ENCODE measurements at regions not wholly inside any gene's neighbourhood (a gene's known extent, or its start where the extent isn't known, plus 50 kb on each side); places are given as distances from the start of the nearest gene placed in this dataset.

DNA sequence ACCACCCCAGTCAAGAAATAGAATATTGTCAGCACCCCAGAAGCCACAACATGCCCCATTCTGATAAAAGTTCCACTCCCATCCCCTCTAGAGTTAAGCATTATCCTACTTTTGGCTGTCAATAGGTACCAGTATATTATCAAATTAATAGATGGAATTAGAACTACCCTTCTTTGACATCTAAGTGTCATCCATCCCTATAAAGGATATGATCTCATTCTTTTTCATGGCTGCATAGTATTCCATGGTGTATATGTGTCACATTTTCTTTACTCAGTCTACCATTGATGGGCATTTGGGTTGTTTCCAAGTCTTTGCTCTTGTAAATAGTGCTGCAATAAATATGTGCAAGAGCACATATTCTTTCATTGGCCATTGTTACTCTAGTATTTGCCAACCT lies 246.2 kb downstream of the SEC23A start:
- no peaks in the 10 kb centered on the region for H3K36me3 ChIP-seq (ENCODE audit: control insufficient read depth in 2 of 2, extremely low read depth in 1 of 2, insufficient read depth in 1 of 2, low read length in 1 of 2)
- ChIA-PET POLR2A (no interaction called here), CTCF (no interaction called here)
- H3K4me1 ChIP-seq (ENCODE audit: control insufficient read depth in 1 of 2, extremely low read depth in 1 of 2, insufficient read depth in 2 of 2, low read length in 2 of 2) = no peaks in the 10 kb centered on the region
- peaks cover 0 to 5% of the 10 kb centered on the region in 2 donors for H3K27me3 Mint-ChIP-seq
- no peaks in the 10 kb centered on the region for H3K9me3 ChIP-seq
- no peaks in the 10 kb centered on the region for H3K27me3 ChIP-seq (replicated peaks in 1 of 2; ENCODE audit: control insufficient read depth in 2 of 2, extremely low read depth in 1 of 2, insufficient read depth in 2 of 2, low read length in 1 of 2)
- DNase-seq (no peak), ATAC-seq (replicated peaks in 1 of 4) (no peak)
- no peaks in the 10 kb centered on the region for H3K36me3 Mint-ChIP-seq
- no peak overlapping the region for H3K4me3 ChIP-seq (ENCODE audit: control insufficient read depth in 1 of 2, extremely low read depth in 1 of 2, low read length in 1 of 2)
- H3K27ac Mint-ChIP-seq = no peak overlapping the region
- peaks cover 0 to 3% (median 0%) of the 10 kb centered on the region in 3 donors for H3K9me3 Mint-ChIP-seq
- H3K27ac ChIP-seq (ENCODE audit: low read length) = no peak overlapping the region
- H3K4me3 Mint-ChIP-seq = no peak overlapping the region
- no peaks in the 10 kb centered on the region for H3K4me1 Mint-ChIP-seq

DNA sequence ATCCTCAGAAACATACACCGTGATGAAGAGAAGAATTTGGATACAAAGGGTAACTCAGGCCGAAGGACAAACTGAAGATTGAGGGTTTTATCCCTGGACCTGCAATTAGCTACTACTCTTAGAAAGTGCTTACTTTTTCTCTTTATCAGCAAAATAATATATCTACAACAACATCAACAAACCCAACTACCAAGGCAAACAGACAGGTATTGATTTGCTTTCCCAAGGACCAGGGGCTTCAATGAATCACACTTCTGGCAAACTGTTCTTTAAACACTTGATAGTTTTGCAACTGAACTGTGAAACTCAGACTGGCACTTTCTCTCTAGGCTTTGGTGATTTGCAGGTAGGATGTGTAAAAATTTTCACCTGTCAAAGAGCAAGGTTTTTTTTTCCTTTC lies 247.5 kb downstream of the SEC23A start:
- peaks cover 0 to 3% (median 0%) of the 10 kb centered on the region in 3 donors for H3K9me3 Mint-ChIP-seq
- CTCF ChIA-PET = no interaction called here
- H3K27ac Mint-ChIP-seq = no peak overlapping the region

DNA sequence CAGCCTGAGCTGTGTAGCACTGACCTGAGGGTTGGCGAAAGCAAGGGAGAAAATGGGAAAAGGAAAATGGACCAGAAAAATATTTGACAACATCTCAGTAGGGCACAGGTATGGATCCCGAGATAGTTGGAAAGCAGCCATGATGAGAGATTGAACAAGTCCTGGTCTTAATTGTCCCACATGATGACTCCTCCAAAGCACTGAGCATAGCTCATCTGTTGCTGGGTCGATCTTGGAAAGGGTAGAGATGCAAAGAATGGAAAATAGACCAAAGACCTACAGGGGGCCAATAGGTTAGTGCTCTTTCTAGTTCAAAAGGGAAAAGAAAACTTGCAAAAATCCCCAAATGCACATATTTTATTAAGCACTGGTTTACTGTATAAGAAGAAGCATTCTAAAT lies 251.9 kb downstream of the SEC23A start:
- no peaks in the 10 kb centered on the region for H3K9me3 ChIP-seq
- no peak overlapping the region for H3K4me3 Mint-ChIP-seq
- no peaks in the 10 kb centered on the region for H3K4me1 Mint-ChIP-seq
- CTCF ChIA-PET = no interaction called here
- H3K4me3 ChIP-seq (ENCODE audit: control insufficient read depth in 1 of 2, extremely low read depth in 1 of 2, low read length in 1 of 2) = no peak overlapping the region
- DNase-seq = no peak
- no peak for ATAC-seq (replicated peaks in 1 of 4)
- WGBS (ENCODE audit: insufficient coverage) = 90% methylated on average over 2 of the region's 3 CpGs
- H3K27ac Mint-ChIP-seq = no peak overlapping the region
- H3K9me3 Mint-ChIP-seq = no peaks in the 10 kb centered on the region
- no peak overlapping the region for H3K27ac ChIP-seq (ENCODE audit: low read length)
- POLR2A ChIA-PET = no interaction called here
- no peaks in the 10 kb centered on the region for H3K36me3 ChIP-seq (ENCODE audit: control insufficient read depth in 2 of 2, extremely low read depth in 1 of 2, insufficient read depth in 1 of 2, low read length in 1 of 2)
- no peaks in the 10 kb centered on the region for H3K27me3 ChIP-seq (replicated peaks in 1 of 2; ENCODE audit: control insufficient read depth in 2 of 2, extremely low read depth in 1 of 2, insufficient read depth in 2 of 2, low read length in 1 of 2)
- H3K36me3 Mint-ChIP-seq = no peaks in the 10 kb centered on the region
- H3K4me1 ChIP-seq (ENCODE audit: control insufficient read depth in 1 of 2, extremely low read depth in 1 of 2, insufficient read depth in 2 of 2, low read length in 2 of 2) = no peaks in the 10 kb centered on the region
- no peaks in the 10 kb centered on the region for H3K27me3 Mint-ChIP-seq

More for the DNA sequence above, 247.5 kb downstream of the SEC23A start:
- no peaks in the 10 kb centered on the region for H3K27me3 ChIP-seq (replicated peaks in 1 of 2; ENCODE audit: control insufficient read depth in 2 of 2, extremely low read depth in 1 of 2, insufficient read depth in 2 of 2, low read length in 1 of 2)
- H3K27me3 Mint-ChIP-seq = peaks cover 0 to 3% of the 10 kb centered on the region in 2 donors
- POLR2A ChIA-PET = no interaction called here
- no peaks in the 10 kb centered on the region for H3K36me3 ChIP-seq (ENCODE audit: control insufficient read depth in 2 of 2, extremely low read depth in 1 of 2, insufficient read depth in 1 of 2, low read length in 1 of 2)
- no peak overlapping the region for H3K4me3 Mint-ChIP-seq
- DNase-seq (no peak), ATAC-seq (replicated peaks in 1 of 4) (no peak)
- no peaks in the 10 kb centered on the region for H3K9me3 ChIP-seq
- no peaks in the 10 kb centered on the region for H3K4me1 ChIP-seq (ENCODE audit: control insufficient read depth in 1 of 2, extremely low read depth in 1 of 2, insufficient read depth in 2 of 2, low read length in 2 of 2)
- no peak overlapping the region for H3K4me3 ChIP-seq (ENCODE audit: control insufficient read depth in 1 of 2, extremely low read depth in 1 of 2, low read length in 1 of 2)
- H3K36me3 Mint-ChIP-seq = no peaks in the 10 kb centered on the region
- WGBS (ENCODE audit: insufficient coverage) = no CpG with 5 or more reads among the region's 2 CpGs
- H3K4me1 Mint-ChIP-seq = no peaks in the 10 kb centered on the region
- no peak overlapping the region for H3K27ac ChIP-seq (ENCODE audit: low read length)

DNA sequence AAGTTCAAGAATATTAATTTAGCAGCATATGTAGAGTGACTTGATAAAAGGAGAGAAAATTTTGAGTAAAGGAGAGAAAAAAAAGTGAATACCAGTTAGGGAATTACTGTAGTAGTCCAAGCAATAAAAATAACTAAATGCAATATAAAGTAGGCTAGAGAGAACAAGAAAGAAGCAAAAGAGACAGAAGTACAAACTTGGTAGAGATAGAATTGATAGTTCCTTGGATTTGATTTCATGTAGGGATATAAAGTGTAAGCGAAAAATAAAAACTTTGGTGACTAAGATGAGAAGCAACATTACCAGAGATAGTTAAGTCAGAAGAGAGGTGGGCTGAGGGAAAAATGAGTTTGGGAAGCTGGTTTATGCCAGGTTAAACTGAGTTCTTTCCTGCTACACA lies 252.4 kb downstream of the SEC23A start:
- no peak overlapping the region for H3K27ac ChIP-seq (ENCODE audit: low read length)
- ATAC-seq (replicated peaks in 1 of 4) = no peak
- Mint-ChIP-seq H3K4me1 (no peaks in the 10 kb centered on the region), H3K4me3 (no peak overlapping the region), H3K27ac (no peak overlapping the region), H3K9me3 (no peaks in the 10 kb centered on the region), H3K27me3 (no peaks in the 10 kb centered on the region), H3K36me3 (no peaks in the 10 kb centered on the region)
- no peak for DNase-seq
- WGBS (ENCODE audit: insufficient coverage) = no CpG with 5 or more reads among the region's 1 CpG
- H3K36me3 ChIP-seq (ENCODE audit: control insufficient read depth in 2 of 2, extremely low read depth in 1 of 2, insufficient read depth in 1 of 2, low read length in 1 of 2) = no peaks in the 10 kb centered on the region
- H3K4me3 ChIP-seq (ENCODE audit: control insufficient read depth in 1 of 2, extremely low read depth in 1 of 2, low read length in 1 of 2) = no peak overlapping the region
- ChIA-PET POLR2A (no interaction called here), CTCF (no interaction called here)
- H3K27me3 ChIP-seq (replicated peaks in 1 of 2; ENCODE audit: control insufficient read depth in 2 of 2, extremely low read depth in 1 of 2, insufficient read depth in 2 of 2, low read length in 1 of 2) = no peaks in the 10 kb centered on the region
- no peaks in the 10 kb centered on the region for H3K9me3 ChIP-seq
- no peaks in the 10 kb centered on the region for H3K4me1 ChIP-seq (ENCODE audit: control insufficient read depth in 1 of 2, extremely low read depth in 1 of 2, insufficient read depth in 2 of 2, low read length in 2 of 2)

DNA sequence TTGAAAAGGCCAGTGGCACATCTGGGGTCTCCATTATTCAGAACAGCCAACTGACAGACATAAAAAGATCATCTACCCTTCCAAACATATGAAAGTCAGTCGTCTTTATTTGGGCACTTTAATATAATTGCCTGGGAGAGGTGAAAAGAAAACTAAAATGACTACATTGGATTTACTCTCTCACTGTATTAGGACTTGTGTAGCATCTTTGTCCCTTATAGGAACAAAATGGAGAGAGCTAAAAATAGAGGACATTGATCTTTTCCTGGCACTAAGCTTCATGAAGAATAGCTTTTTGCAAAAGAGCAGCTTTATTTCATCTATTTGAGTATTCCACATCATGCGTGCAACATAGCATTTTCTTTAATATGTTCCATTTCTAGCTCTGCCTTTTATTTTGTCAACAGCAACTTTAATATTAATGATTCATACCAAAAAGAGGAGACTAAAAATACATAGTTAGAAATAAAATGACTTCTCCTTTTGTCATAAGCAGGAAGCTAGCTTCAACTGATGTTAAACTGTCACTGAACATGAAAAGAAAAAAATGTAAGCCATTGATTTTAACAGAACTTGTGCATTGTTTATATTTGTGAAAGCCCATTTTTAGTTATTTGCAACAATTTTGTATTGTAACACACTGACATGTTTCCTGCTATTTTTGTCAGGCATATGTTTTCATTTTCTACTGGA lies 254.6 kb downstream of the SEC23A start:
- no peak overlapping the region for H3K4me3 Mint-ChIP-seq
- ChIA-PET POLR2A (interaction anchor here in 1 of 2 donors (0.6 kb wide), 1 partner anchor 35 kb away, joined by 4 read pairs; no protein-coding TSS in a partner anchor), CTCF (interaction anchor here in 1 of 2 donors (0.6 kb wide), 1 partner anchor 945 kb away, joined by 4 read pairs; no protein-coding TSS in a partner anchor)
- H3K27ac ChIP-seq (ENCODE audit: low read length) = no peak overlapping the region
- no peaks in the 10 kb centered on the region for H3K36me3 Mint-ChIP-seq
- no peak overlapping the region for H3K27ac Mint-ChIP-seq
- DNase-seq (no peak), ATAC-seq (replicated peaks in 1 of 4) (no peak)
- no peaks in the 10 kb centered on the region for H3K4me1 ChIP-seq (ENCODE audit: control insufficient read depth in 1 of 2, extremely low read depth in 1 of 2, insufficient read depth in 2 of 2, low read length in 2 of 2)
- H3K9me3 Mint-ChIP-seq = no peaks in the 10 kb centered on the region
- no peak overlapping the region for H3K4me3 ChIP-seq (ENCODE audit: control insufficient read depth in 1 of 2, extremely low read depth in 1 of 2, low read length in 1 of 2)
- no peaks in the 10 kb centered on the region for H3K27me3 ChIP-seq (replicated peaks in 1 of 2; ENCODE audit: control insufficient read depth in 2 of 2, extremely low read depth in 1 of 2, insufficient read depth in 2 of 2, low read length in 1 of 2)
- H3K27me3 Mint-ChIP-seq = peaks cover 0 to 2% of the 10 kb centered on the region in 2 donors
- H3K4me1 Mint-ChIP-seq = no peaks in the 10 kb centered on the region
- WGBS (ENCODE audit: insufficient coverage) = no CpG with 5 or more reads among the region's 2 CpGs
- no peaks in the 10 kb centered on the region for H3K9me3 ChIP-seq
- H3K36me3 ChIP-seq (ENCODE audit: control insufficient read depth in 2 of 2, extremely low read depth in 1 of 2, insufficient read depth in 1 of 2, low read length in 1 of 2) = no peaks in the 10 kb centered on the region

DNA sequence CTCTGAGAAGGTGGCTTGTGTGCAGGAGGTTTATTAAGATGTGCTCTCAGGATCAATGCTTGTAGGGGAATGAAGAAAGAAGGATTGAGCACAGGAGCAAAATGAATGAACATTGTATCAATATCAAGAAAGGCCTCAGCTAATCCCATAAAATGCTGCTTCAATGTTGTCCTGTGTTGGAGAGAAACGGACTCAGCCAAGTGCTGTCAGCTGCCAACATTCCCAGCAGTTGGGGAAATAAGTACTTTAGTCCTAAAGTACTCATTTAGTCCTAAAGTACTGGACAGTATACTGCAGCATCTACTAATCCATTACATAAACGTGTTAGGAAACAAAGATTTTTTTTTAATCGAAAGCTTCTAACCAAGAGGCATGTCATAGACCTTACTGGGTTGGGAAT lies 255.9 kb downstream of the SEC23A start:
- ATAC-seq (replicated peaks in 1 of 4) = no peak
- WGBS (ENCODE audit: insufficient coverage) = no CpG with 5 or more reads among the region's 3 CpGs
- no peaks in the 10 kb centered on the region for H3K4me1 Mint-ChIP-seq
- no peaks in the 10 kb centered on the region for H3K4me1 ChIP-seq (ENCODE audit: control insufficient read depth in 1 of 2, extremely low read depth in 1 of 2, insufficient read depth in 2 of 2, low read length in 2 of 2)
- ChIA-PET POLR2A (no interaction called here), CTCF (no interaction called here)
- no peaks in the 10 kb centered on the region for H3K9me3 Mint-ChIP-seq
- no peak overlapping the region for H3K4me3 Mint-ChIP-seq
- no peaks in the 10 kb centered on the region for H3K9me3 ChIP-seq
- H3K4me3 ChIP-seq (ENCODE audit: control insufficient read depth in 1 of 2, extremely low read depth in 1 of 2, low read length in 1 of 2) = no peak overlapping the region
- no peak for DNase-seq
- peaks cover 0 to 2% of the 10 kb centered on the region in 2 donors for H3K27me3 Mint-ChIP-seq
- no peaks in the 10 kb centered on the region for H3K36me3 Mint-ChIP-seq
- H3K27ac Mint-ChIP-seq = no peak overlapping the region
- H3K27ac ChIP-seq (ENCODE audit: low read length) = no peak overlapping the region
- H3K27me3 ChIP-seq (replicated peaks in 1 of 2; ENCODE audit: control insufficient read depth in 2 of 2, extremely low read depth in 1 of 2, insufficient read depth in 2 of 2, low read length in 1 of 2) = no peaks in the 10 kb centered on the region
- no peaks in the 10 kb centered on the region for H3K36me3 ChIP-seq (ENCODE audit: control insufficient read depth in 2 of 2, extremely low read depth in 1 of 2, insufficient read depth in 1 of 2, low read length in 1 of 2)
